IMR-90 (cell line): ENCODE measurements at regions not wholly inside any gene's neighbourhood (a gene's known extent, or its start where the extent isn't known, plus 50 kb on each side); places are given as distances from the start of the nearest gene placed in this dataset.

Source experiments
- ATAC-seq: fragments of 200-7000 bp; cut with Tn5 transposase; 2 replicates; pipeline ENCODE4 v1.9.1; 2020; ENCODE audit warnings: low read depth, mild to moderate bottlenecking, moderate library complexity
- BruUV-seq: library from RNA; stranded (reverse); fragments of 400-500 nt; replicated peaks from 2 replicates; lab custom pipeline; 2021; lab: Mats Ljungman, UMichigan
- CTCF ChIA-PET: fragments of 300-600 bp; formaldehyde crosslinking; extraction: SDS; loops from one replicate; lab custom pipeline; 2021; ENCODE audit warnings: antibody characterized with exemption; lab: Yijun Ruan, JAX
- POLR2A ChIA-PET: fragments of 300-600 bp; sonication (Branson Sonifier 250); formaldehyde crosslinking; loops from one replicate; lab custom pipeline; 2022; ENCODE audit warnings: antibody characterized with exemption; ENCODE audit not compliant: unreplicated experiment; lab: Charles Lee
- DNase-seq: peaks from one replicate; pipeline ENCODE4 v3.0.0; 2013
- H2AFZ ChIP-seq: replicated peaks from 2 replicates; pipeline ENCODE3; 2013; ENCODE audit warnings: low read length, mild to moderate bottlenecking; ENCODE audit not compliant: poor library complexity
- H2AK5ac ChIP-seq: 2 replicates; pipeline ENCODE4 v1.6.1; 2013; ENCODE audit warnings: low read depth, low read length, inconsistent platforms
- H2AK9ac ChIP-seq: replicated peaks from 2 replicates; pipeline ENCODE3; 2013; ENCODE audit warnings: mild to moderate bottlenecking, low read depth, low read length, moderate library complexity; ENCODE audit not compliant: poor library complexity
- H2BK120ac ChIP-seq: 2 replicates; pipeline ENCODE4 v1.6.1; 2013; ENCODE audit warnings: low read depth, low read length, inconsistent platforms
- H2BK15ac ChIP-seq: 3 replicates; pipeline ENCODE4 v1.6.1; 2013; ENCODE audit warnings: low read depth, low read length, inconsistent platforms
- H2BK20ac ChIP-seq: 2 replicates; pipeline ENCODE4 v1.6.1; 2013; ENCODE audit warnings: low read depth, mild to moderate bottlenecking, inconsistent platforms, low read length, moderate library complexity
- H2BK5ac ChIP-seq: 2 replicates; pipeline ENCODE4 v1.6.1; 2013; ENCODE audit warnings: mild to moderate bottlenecking, low read depth, low read length, inconsistent platforms; ENCODE audit not compliant: poor library complexity, severe bottlenecking
- H3K14ac ChIP-seq: replicated peaks from 2 replicates; pipeline ENCODE4 v1.6.1; 2013; ENCODE audit warnings: low read depth, low read length, inconsistent platforms
- H3K18ac ChIP-seq: 2 replicates; pipeline ENCODE4 v1.6.1; 2013; ENCODE audit warnings: low read depth, low read length, control low read depth
- H3K23ac ChIP-seq: 2 replicates; pipeline ENCODE4 v1.6.1; 2013; ENCODE audit warnings: low read depth, low read length, inconsistent platforms
- H3K27ac ChIP-seq: 2 replicates; pipeline ENCODE4 v1.5.1; 2013; ENCODE audit warnings: mild to moderate bottlenecking, control low read depth, low read length; ENCODE audit not compliant: insufficient read depth
- H3K27me3 ChIP-seq: 2 replicates; pipeline ENCODE4 v1.6.1; 2013; ENCODE audit warnings: low read length; ENCODE audit not compliant: control insufficient read depth, insufficient read depth
- H3K36me3 ChIP-seq: 2 replicates; pipeline ENCODE4 v1.6.1; 2013; ENCODE audit warnings: low read length, mixed read lengths; ENCODE audit not compliant: control insufficient read depth, insufficient read depth
- H3K4ac ChIP-seq: 2 replicates; pipeline ENCODE4 v1.6.1; 2013; ENCODE audit warnings: low read depth, low read length, inconsistent platforms
- H3K4me1 ChIP-seq: 2 replicates; pipeline ENCODE4 v1.6.1; 2013; ENCODE audit warnings: low read length, mixed read lengths; ENCODE audit not compliant: control insufficient read depth, insufficient read depth
- H3K4me2 ChIP-seq: 2 replicates; pipeline ENCODE4 v1.6.1; 2013; ENCODE audit warnings: low read depth, mild to moderate bottlenecking, control low read depth, low read length, moderate library complexity
- H3K4me3 ChIP-seq: 2 replicates; pipeline ENCODE4 v1.5.1; 2013; ENCODE audit warnings: low read depth, mild to moderate bottlenecking, control low read depth, low read length, moderate library complexity; ENCODE audit not compliant: insufficient read depth
- H3K56ac ChIP-seq: 2 replicates; pipeline ENCODE4 v1.6.1; 2013; ENCODE audit warnings: low read length, inconsistent platforms; ENCODE audit not compliant: insufficient read depth; ENCODE audit errors: extremely low read depth
- H3K79me1 ChIP-seq, 2 experiments: 2 replicates each; pipeline ENCODE4 v1.6.1; 2013; ENCODE audit warnings: low read length in 2 of 2, inconsistent platforms in 1 of 2, low read depth in 1 of 2
- H3K9ac ChIP-seq: 2 replicates; pipeline ENCODE4 v1.6.1; 2013; ENCODE audit warnings: low read depth, low read length, control low read depth
- H3K9me1 ChIP-seq: 2 replicates; pipeline ENCODE4 v1.6.1; 2013; ENCODE audit warnings: low read length, inconsistent platforms; ENCODE audit not compliant: insufficient read depth
- H3K9me3 ChIP-seq: 2 replicates; pipeline ENCODE4 v1.6.1; 2013; ENCODE audit warnings: low read length; ENCODE audit not compliant: control insufficient read depth, insufficient read depth
- H4K20me1 ChIP-seq: 2 replicates; pipeline ENCODE4 v1.6.1; 2013; ENCODE audit warnings: low read length, inconsistent platforms; ENCODE audit not compliant: insufficient read depth
- H4K5ac ChIP-seq: 2 replicates; pipeline ENCODE4 v1.6.1; 2013; ENCODE audit warnings: mild to moderate bottlenecking, low read depth, low read length, control low read depth
- H4K8ac ChIP-seq, 2 experiments: 2 replicates each; pipeline ENCODE4 v1.6.1; 2013; ENCODE audit warnings: low read depth in 2 of 2, low read length in 2 of 2, control low read depth in 1 of 2, inconsistent platforms in 1 of 2
- H4K91ac ChIP-seq: 2 replicates; pipeline ENCODE4 v1.6.1; 2013; ENCODE audit warnings: low read depth, low read length, inconsistent platforms; ENCODE audit not compliant: insufficient read depth
- BHLHE40 ChIP-seq: fragments of 150-350 bp; IDR thresholded peaks from 2 replicates; pipeline ENCODE4 v1.6.1; 2016; ENCODE audit warnings: mild to moderate bottlenecking, low read depth, low read length
- CEBPB ChIP-seq: IDR thresholded peaks from 2 replicates; pipeline ENCODE4 v1.6.1; 2012; ENCODE audit warnings: low read depth, low read length, improper control_type of control experiment
- CHD1 ChIP-seq: IDR thresholded peaks from 2 replicates; pipeline ENCODE4 v1.6.1; 2012; ENCODE audit warnings: low read depth, low read length, improper control_type of control experiment
- FOS ChIP-seq: fragments of 150-350 bp; IDR thresholded peaks from 2 replicates; pipeline ENCODE4 v1.6.1; 2016; ENCODE audit warnings: low read depth, low read length
- MAFK ChIP-seq: IDR thresholded peaks from 2 replicates; pipeline ENCODE4 v1.6.1; 2012; ENCODE audit warnings: low read depth, low read length, improper control_type of control experiment
- MAZ ChIP-seq: IDR thresholded peaks from 2 replicates; pipeline ENCODE4 v1.6.1; 2012; ENCODE audit warnings: low read depth, mild to moderate bottlenecking, low read length, improper control_type of control experiment, moderate library complexity, borderline replicate concordance
- MXI1 ChIP-seq: IDR thresholded peaks from 2 replicates; pipeline ENCODE4 v1.6.1; 2012; ENCODE audit warnings: low read depth, mild to moderate bottlenecking, low read length, moderate library complexity, borderline replicate concordance
- NFE2L2 ChIP-seq: fragments of 150-350 bp; IDR thresholded peaks from 2 replicates; pipeline ENCODE4 v1.6.1; 2016; ENCODE audit warnings: low read depth, mild to moderate bottlenecking, low read length
- POLR2A ChIP-seq: IDR thresholded peaks from 2 replicates; pipeline ENCODE4 v1.6.1; 2012; ENCODE audit warnings: mild to moderate bottlenecking, low read depth, low read length
- RAD21 ChIP-seq: IDR thresholded peaks from 2 replicates; pipeline ENCODE4 v1.6.1; 2012; ENCODE audit warnings: low read length, improper control_type of control experiment
- RCOR1 ChIP-seq: IDR thresholded peaks from 2 replicates; pipeline ENCODE4 v1.6.1; 2012; ENCODE audit warnings: mild to moderate bottlenecking, low read length, improper control_type of control experiment; ENCODE audit not compliant: insufficient replicate concordance
- RFX5 ChIP-seq: IDR thresholded peaks from 2 replicates; pipeline ENCODE4 v1.8.0; 2012; ENCODE audit warnings: low read depth, mild to moderate bottlenecking, low read length, moderate library complexity
- SMC3 ChIP-seq: fragments of 150-350 bp; IDR thresholded peaks from 2 replicates; pipeline ENCODE4 v1.6.1; 2016; ENCODE audit warnings: low read depth, mild to moderate bottlenecking, antibody characterized with exemption, low read length, moderate library complexity
- WGBS, 2 experiments: methylation state at CpG; one replicate each; pipeline versions ENCODE4 v1.1.5 to v1.1.7; 2013; ENCODE audit warnings: missing lambda C conversion rate in 2 of 2; ENCODE audit not compliant: insufficient read length in 1 of 2; ENCODE audit errors: extremely low coverage in 2 of 2; 5-methylcytosine and 5-hydroxymethylcytosine counted together
- dilution Hi-C: fragments of 300-500 bp; cut with HindIII; formaldehyde crosslinking; loops from one replicate; pipeline ENCODE4 v1.14.3; 2018; ENCODE audit warnings: low sequenced_read_pairs; ENCODE audit not compliant: unreplicated experiment
- in situ Hi-C: fragments of 300-500 bp; cut with MboI; formaldehyde crosslinking; loops from 3 replicates; pipeline ENCODE4 v1.14.3; 2019; ENCODE audit warnings: low sequenced_read_pairs, inconsistent platforms, mixed read lengths
- intact Hi-C: fragments of 100-400 bp; cut with micrococcal nuclease; formaldehyde crosslinking; loops from 2 replicates; pipeline ENCODE4 v1.10.0; 2022
- TF ChIP-seq, protein P1 (sequence below): fragments of 150-350 bp; IDR thresholded peaks from 2 replicates; pipeline ENCODE4 v1.6.1; 2016; ENCODE audit warnings: low read depth, mild to moderate bottlenecking, low read length, moderate library complexity, borderline replicate concordance
- TF ChIP-seq, protein P2 (sequence below): fragments of 150-350 bp; IDR thresholded peaks from 2 replicates; pipeline ENCODE4 v1.6.1; 2017; ENCODE audit warnings: mild to moderate bottlenecking, antibody characterized with exemption, low read length, low read depth
- TF ChIP-seq, protein P3 (sequence below): conservative IDR thresholded peaks from 2 replicates; pipeline ENCODE4 v1.5.1; 2012; ENCODE audit warnings: mild to moderate bottlenecking, low read depth, low read length, improper control_type of control experiment

DNA sequence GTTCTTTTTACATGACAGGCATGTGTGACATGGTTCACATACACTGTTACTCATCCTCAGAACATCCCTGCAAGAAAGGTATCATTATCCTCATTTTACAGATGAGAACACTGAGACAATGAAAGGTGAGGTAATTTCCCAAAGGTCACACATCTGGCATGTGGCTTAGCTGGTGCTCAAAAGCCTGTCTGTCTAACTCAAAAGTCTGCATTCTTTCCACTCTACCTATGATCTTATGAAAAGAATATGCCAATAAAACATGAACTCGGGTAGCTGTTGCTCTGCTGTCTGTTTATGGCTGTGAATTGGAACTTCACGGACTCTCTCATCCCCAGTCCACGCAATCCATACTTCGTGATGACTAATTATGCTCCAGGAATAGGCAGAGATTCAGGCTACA is 79.0 kb upstream of the ODAD2 start:
- no peaks in the 10 kb centered on the region for H3K27me3 ChIP-seq
- H4K20me1 ChIP-seq, result no peaks in the 10 kb centered on the region
- H3K4me3 ChIP-seq, result no peak overlapping the region
- H3K9ac ChIP-seq, result no peak overlapping the region
- peak overlapping the region; percentile 6; the same call in 1 of the 2 replicates for H2AK5ac ChIP-seq
- no peak overlapping the region for H4K91ac ChIP-seq
- dilution Hi-C loops (no loop called here), in situ Hi-C loops (no loop called here), intact Hi-C loops (no loop called here)
- peak overlapping the region in 1 of 2 experiments; percentile 65; a peak in 1 of 4 replicates for H4K8ac ChIP-seq
- BruUV-seq, result no TSS peak
- H3K27ac ChIP-seq, result no peak overlapping the region
- H3K4me1 ChIP-seq, result peaks cover 1% of the 10 kb centered on the region; the same call in 1 of the 2 replicates
- DNase-seq, result peak; percentile 47
- H3K4ac ChIP-seq, result peak overlapping the region; percentile 11; the same call in 1 of the 2 replicates
- peak; percentile 40; the same call in 1 of the 2 replicates for ATAC-seq
- no peaks in the 10 kb centered on the region for H3K79me1 ChIP-seq
- TF ChIP-seq RFX5 (no peak), MAFK (no peak), FOS (no peak), MXI1 (no peak), NFE2L2 (no peak), CHD1 (no peak), RAD21 (no peak), BHLHE40 (no peak), SMC3 (no peak), RCOR1 (no peak), CEBPB (no peak), POLR2A (no peak), MAZ (no peak)
- TF ChIP-seq, protein P1, sequence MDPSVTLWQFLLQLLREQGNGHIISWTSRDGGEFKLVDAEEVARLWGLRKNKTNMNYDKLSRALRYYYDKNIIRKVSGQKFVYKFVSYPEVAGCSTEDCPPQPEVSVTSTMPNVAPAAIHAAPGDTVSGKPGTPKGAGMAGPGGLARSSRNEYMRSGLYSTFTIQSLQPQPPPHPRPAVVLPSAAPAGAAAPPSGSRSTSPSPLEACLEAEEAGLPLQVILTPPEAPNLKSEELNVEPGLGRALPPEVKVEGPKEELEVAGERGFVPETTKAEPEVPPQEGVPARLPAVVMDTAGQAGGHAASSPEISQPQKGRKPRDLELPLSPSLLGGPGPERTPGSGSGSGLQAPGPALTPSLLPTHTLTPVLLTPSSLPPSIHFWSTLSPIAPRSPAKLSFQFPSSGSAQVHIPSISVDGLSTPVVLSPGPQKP, result no peak
- TF ChIP-seq, protein P2, sequence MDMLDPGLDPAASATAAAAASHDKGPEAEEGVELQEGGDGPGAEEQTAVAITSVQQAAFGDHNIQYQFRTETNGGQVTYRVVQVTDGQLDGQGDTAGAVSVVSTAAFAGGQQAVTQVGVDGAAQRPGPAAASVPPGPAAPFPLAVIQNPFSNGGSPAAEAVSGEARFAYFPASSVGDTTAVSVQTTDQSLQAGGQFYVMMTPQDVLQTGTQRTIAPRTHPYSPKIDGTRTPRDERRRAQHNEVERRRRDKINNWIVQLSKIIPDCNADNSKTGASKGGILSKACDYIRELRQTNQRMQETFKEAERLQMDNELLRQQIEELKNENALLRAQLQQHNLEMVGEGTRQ, result no peak
- TF ChIP-seq, protein P3, sequence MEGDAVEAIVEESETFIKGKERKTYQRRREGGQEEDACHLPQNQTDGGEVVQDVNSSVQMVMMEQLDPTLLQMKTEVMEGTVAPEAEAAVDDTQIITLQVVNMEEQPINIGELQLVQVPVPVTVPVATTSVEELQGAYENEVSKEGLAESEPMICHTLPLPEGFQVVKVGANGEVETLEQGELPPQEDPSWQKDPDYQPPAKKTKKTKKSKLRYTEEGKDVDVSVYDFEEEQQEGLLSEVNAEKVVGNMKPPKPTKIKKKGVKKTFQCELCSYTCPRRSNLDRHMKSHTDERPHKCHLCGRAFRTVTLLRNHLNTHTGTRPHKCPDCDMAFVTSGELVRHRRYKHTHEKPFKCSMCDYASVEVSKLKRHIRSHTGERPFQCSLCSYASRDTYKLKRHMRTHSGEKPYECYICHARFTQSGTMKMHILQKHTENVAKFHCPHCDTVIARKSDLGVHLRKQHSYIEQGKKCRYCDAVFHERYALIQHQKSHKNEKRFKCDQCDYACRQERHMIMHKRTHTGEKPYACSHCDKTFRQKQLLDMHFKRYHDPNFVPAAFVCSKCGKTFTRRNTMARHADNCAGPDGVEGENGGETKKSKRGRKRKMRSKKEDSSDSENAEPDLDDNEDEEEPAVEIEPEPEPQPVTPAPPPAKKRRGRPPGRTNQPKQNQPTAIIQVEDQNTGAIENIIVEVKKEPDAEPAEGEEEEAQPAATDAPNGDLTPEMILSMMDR, result no peak
- H3K36me3 ChIP-seq, result no peaks in the 10 kb centered on the region
- CTCF ChIA-PET, result interaction anchor here (0.6 kb wide), 1 partner anchor 441 kb away, joined by 5 read pairs; no protein-coding TSS in a partner anchor
- no peak overlapping the region for H4K5ac ChIP-seq
- no peak overlapping the region for H2AK9ac ChIP-seq
- WGBS, 2 experiments, result no CpG with 5 or more reads among the region's 4 CpGs
- POLR2A ChIA-PET, result no interaction called here
- H3K14ac ChIP-seq, result peak overlapping the region; percentile 27; the same call in 1 of the 2 replicates
- H3K18ac ChIP-seq, result peak overlapping the region; percentile 46; the same call in 1 of the 2 replicates
- H3K9me1 ChIP-seq, result no peaks in the 10 kb centered on the region
- H3K9me3 ChIP-seq, result peaks cover 7% of the 10 kb centered on the region
- H2BK120ac ChIP-seq, result peak overlapping the region; percentile 13
- peak overlapping the region; percentile 37 for H2AFZ ChIP-seq
- H2BK15ac ChIP-seq, result peak overlapping the region; percentile 28; the same call in 1 of the 3 replicates
- H3K56ac ChIP-seq, result no peak overlapping the region
- H3K4me2 ChIP-seq, result no peak overlapping the region
- peak overlapping the region; percentile 16; the same call in 1 of the 2 replicates for H3K23ac ChIP-seq
- no peak overlapping the region for H2BK5ac ChIP-seq
- peak overlapping the region; percentile 5; the same call in 1 of the 2 replicates for H2BK20ac ChIP-seq
